H9 (cell line): ENCODE measurements at regions not wholly inside any gene's neighbourhood (a gene's known extent, or its start where the extent isn't known, plus 50 kb on each side); places are given as distances from the start of the nearest gene placed in this dataset.

Experiments
- DNase-seq: peaks from one replicate; pipeline ENCODE4 v3.0.0-alpha.2; 2017
- H2AFZ ChIP-seq: one replicate; pipeline ENCODE4 v1.6.1; 2013; ENCODE audit warnings: mild to moderate bottlenecking, low read length, control low read depth, moderate library complexity
- H2AK5ac ChIP-seq: 2 replicates; pipeline ENCODE4 v1.6.1; 2013; ENCODE audit warnings: low read length, control low read depth, mixed read lengths; ENCODE audit not compliant: insufficient read length
- H2BK120ac ChIP-seq: one replicate; pipeline ENCODE4 v1.6.1; 2013; ENCODE audit warnings: low read depth, mild to moderate bottlenecking, low read length, control low read depth, inconsistent platforms; ENCODE audit not compliant: poor library complexity, severe bottlenecking
- H2BK12ac ChIP-seq: 2 replicates; pipeline ENCODE4 v1.6.1; 2013; ENCODE audit warnings: low read length, control low read depth, mixed read lengths, low read depth; ENCODE audit not compliant: insufficient read length
- H2BK15ac ChIP-seq: 2 replicates; pipeline ENCODE4 v1.6.1; 2013; ENCODE audit warnings: low read depth, low read length, control low read depth
- H2BK20ac ChIP-seq: one replicate; pipeline ENCODE4 v1.6.1; 2013; ENCODE audit warnings: low read depth, mild to moderate bottlenecking, low read length, control low read depth, inconsistent platforms; ENCODE audit not compliant: poor library complexity, severe bottlenecking
- H2BK5ac ChIP-seq: 2 replicates; pipeline ENCODE4 v1.6.1; 2013; ENCODE audit warnings: low read length, control low read depth, mixed read lengths; ENCODE audit not compliant: insufficient read length
- H3K14ac ChIP-seq: 2 replicates; pipeline ENCODE4 v1.6.1; 2013; ENCODE audit warnings: low read length, control low read depth; ENCODE audit not compliant: insufficient read depth
- H3K18ac ChIP-seq: 2 replicates; pipeline ENCODE4 v1.6.1; 2013; ENCODE audit warnings: low read depth, mild to moderate bottlenecking, mixed read lengths, low read length, control low read depth; ENCODE audit not compliant: insufficient read length
- H3K23ac ChIP-seq: 2 replicates; pipeline ENCODE4 v1.6.1; 2013; ENCODE audit warnings: low read length, control low read depth, mixed read lengths, low read depth; ENCODE audit not compliant: insufficient read length
- H3K23me2 ChIP-seq: 2 replicates; pipeline ENCODE4 v1.6.1; 2013; ENCODE audit warnings: low read depth, mild to moderate bottlenecking, mixed read lengths, low read length, control low read depth; ENCODE audit not compliant: insufficient read length, poor library complexity, severe bottlenecking
- H3K27ac ChIP-seq: 2 replicates; pipeline ENCODE4 v1.5.1; 2013; ENCODE audit warnings: low read length, control low read depth, mixed read lengths, low read depth; ENCODE audit not compliant: insufficient read length
- H3K27me3 ChIP-seq: 2 replicates; pipeline ENCODE4 v1.6.1; 2013; ENCODE audit warnings: low read length, control low read depth, inconsistent platforms; ENCODE audit not compliant: insufficient read depth
- H3K4ac ChIP-seq: 2 replicates; pipeline ENCODE4 v1.6.1; 2013; ENCODE audit warnings: low read depth, mild to moderate bottlenecking, control low read depth, inconsistent platforms, low read length, moderate library complexity
- H3K4me1 ChIP-seq: 2 replicates; pipeline ENCODE4 v1.6.1; 2013; ENCODE audit warnings: low read length, control low read depth, inconsistent platforms; ENCODE audit not compliant: insufficient read depth
- H3K4me2 ChIP-seq: 2 replicates; pipeline ENCODE4 v1.6.1; 2013; ENCODE audit warnings: low read length, control low read depth, mixed read lengths; ENCODE audit not compliant: insufficient read length, insufficient read depth
- H3K56ac ChIP-seq: 2 replicates; pipeline ENCODE4 v1.6.1; 2013; ENCODE audit warnings: low read depth, mild to moderate bottlenecking, mixed read lengths, low read length, control low read depth; ENCODE audit not compliant: insufficient read length
- H3K79me1 ChIP-seq: 2 replicates; pipeline ENCODE4 v1.6.1; 2013; ENCODE audit warnings: low read depth, mild to moderate bottlenecking, moderate library complexity, low read length, control low read depth, inconsistent platforms; ENCODE audit not compliant: insufficient read depth, poor library complexity, severe bottlenecking
- H3K79me2 ChIP-seq: 2 replicates; pipeline ENCODE4 v1.6.1; 2013; ENCODE audit warnings: low read length, control low read depth, inconsistent platforms; ENCODE audit not compliant: insufficient read depth
- H3K9ac ChIP-seq: 2 replicates; pipeline ENCODE4 v1.6.1; 2013; ENCODE audit warnings: low read length, control low read depth, mixed read lengths; ENCODE audit not compliant: insufficient read length; ENCODE audit errors: extremely low read depth
- H3K9me3 ChIP-seq: one replicate; pipeline ENCODE4 v1.6.1; 2013; ENCODE audit warnings: low read depth, low read length, inconsistent platforms; ENCODE audit not compliant: control insufficient read depth
- H3T11ph ChIP-seq: one replicate; pipeline ENCODE4 v1.6.1; 2013; ENCODE audit warnings: mild to moderate bottlenecking, low read length, control low read depth, inconsistent platforms
- H4K20me1 ChIP-seq: one replicate; pipeline ENCODE4 v1.6.1; 2013; ENCODE audit not compliant: control insufficient read depth, insufficient read length, insufficient read depth
- H4K5ac ChIP-seq: 2 replicates; pipeline ENCODE4 v1.6.1; 2013; ENCODE audit warnings: low read depth, mild to moderate bottlenecking, mixed read lengths, low read length, control low read depth; ENCODE audit not compliant: insufficient read length
- H4K8ac ChIP-seq: replicated peaks from 2 replicates; pipeline ENCODE4 v1.6.1; 2013; ENCODE audit warnings: low read length, control low read depth, mixed read lengths, low read depth; ENCODE audit not compliant: insufficient read length
- H4K91ac ChIP-seq: 2 replicates; pipeline ENCODE4 v1.6.1; 2013; ENCODE audit warnings: low read depth, mild to moderate bottlenecking, moderate library complexity, mixed read lengths, low read length, control low read depth; ENCODE audit not compliant: insufficient read length
- H3K27ac Mint-ChIP-seq, 3 experiments: 2 replicates in 2 of 3; 3 replicates in 1 of 3; pipeline ENCODE4 v1.8.0; 2020 to 2021; ENCODE audit warnings: mixed read lengths in 3 of 3, mild to moderate bottlenecking in 1 of 3, moderate library complexity in 1 of 3
- H3K27me3 Mint-ChIP-seq: 2 replicates; pipeline ENCODE4 v1.8.0; 2021; ENCODE audit warnings: low read depth, mild to moderate bottlenecking, moderate library complexity, mixed read lengths
- H3K36me3 Mint-ChIP-seq, 3 experiments: 2 replicates in 2 of 3; 3 replicates in 1 of 3; pipeline ENCODE4 v1.8.0; 2020 to 2021; ENCODE audit warnings: low read depth in 3 of 3, mixed read lengths in 3 of 3; ENCODE audit not compliant: insufficient read depth in 1 of 3
- H3K4me1 Mint-ChIP-seq, 2 experiments: 2 replicates each; pipeline ENCODE4 v1.8.0; 2020; ENCODE audit warnings: mixed read lengths in 2 of 2
- H3K4me3 Mint-ChIP-seq, 2 experiments: 2 replicates in 1 of 2; 3 replicates in 1 of 2; pipeline ENCODE4 v1.8.0; 2020 to 2021; ENCODE audit warnings: mild to moderate bottlenecking in 2 of 2, mixed read lengths in 2 of 2, moderate library complexity in 1 of 2
- H3K9me3 Mint-ChIP-seq, 2 experiments: 2 replicates in 1 of 2; 3 replicates in 1 of 2; pipeline ENCODE4 v1.8.0; 2020; ENCODE audit warnings: mild to moderate bottlenecking in 2 of 2, mixed read lengths in 2 of 2, moderate library complexity in 1 of 2
- CTCF ChIP-seq: fragments of 200-600 bp; sonication (generic); conservative IDR thresholded peaks from 3 replicates; pipeline ENCODE4 v1.8.0; 2021; ENCODE audit warnings: antibody characterized with exemption, mild to moderate bottlenecking
- WGBS: extraction: QIAGEN DNeasy Blood & Tissue Kit; methylation state at CpG from one replicate; pipeline ENCODE4 v1.1.7; 2013; ENCODE audit warnings: missing lambda C conversion rate, low lambda C conversion rate, mixed read lengths; ENCODE audit not compliant: insufficient read length; ENCODE audit errors: extremely low coverage; 5-methylcytosine and 5-hydroxymethylcytosine counted together

DNA sequence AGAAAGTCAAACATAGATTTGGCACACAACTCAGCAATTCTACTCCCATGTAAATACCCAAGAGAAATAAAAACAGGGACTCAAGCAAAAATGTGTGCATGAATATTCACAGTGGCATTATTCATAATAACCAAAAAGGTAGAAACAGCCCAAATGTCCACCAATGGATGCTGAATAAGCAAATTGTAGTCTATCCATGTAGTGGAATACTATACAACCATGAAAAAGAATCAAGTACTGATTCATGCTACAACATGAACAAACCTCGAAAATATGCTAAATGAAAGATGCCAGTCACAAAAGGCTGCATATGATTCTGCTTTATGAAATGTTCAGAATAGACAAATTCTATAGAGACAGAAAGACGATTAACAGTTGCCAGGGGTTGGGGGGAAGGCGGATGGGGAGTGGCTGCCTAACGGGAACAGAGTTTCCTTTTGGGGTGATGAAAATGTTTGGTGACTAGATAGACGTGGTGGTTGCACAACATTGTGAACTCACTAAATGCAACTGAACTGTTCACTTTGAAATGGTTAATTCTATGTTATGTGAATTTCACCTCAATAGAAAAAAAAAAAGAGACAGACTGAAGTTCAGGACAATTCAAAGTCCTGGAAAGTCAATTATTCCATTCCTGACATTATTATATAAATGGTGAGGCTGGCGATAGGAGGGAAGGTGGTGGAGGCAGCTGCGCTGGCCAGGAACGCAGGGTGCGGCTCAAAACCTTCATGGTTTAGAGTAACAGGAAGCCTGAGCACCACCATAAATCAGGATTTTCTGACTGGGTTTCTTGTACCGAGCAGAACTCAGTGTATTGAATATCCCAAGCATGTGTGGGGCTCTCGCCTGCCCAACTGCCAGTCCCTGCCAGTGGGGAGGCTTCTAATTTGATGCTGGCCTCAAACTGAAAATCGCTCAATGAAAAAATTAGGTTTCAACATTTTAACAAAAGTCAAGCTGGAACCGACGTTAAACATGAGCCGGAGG lies 300.9 kb downstream of the C16orf95 start:
- Histone ChIP-seq H3K4ac (no peak overlapping the region), H4K91ac (no peak overlapping the region), H2BK12ac (no peak overlapping the region), H3K56ac (no peak overlapping the region), H3K18ac (no peak overlapping the region), H2BK20ac (no peak overlapping the region), H2AFZ (no peak overlapping the region), H3K23ac (no peak overlapping the region), H4K8ac (no peak overlapping the region), H3K27ac (no peak overlapping the region), H2BK120ac (no peak overlapping the region), H4K20me1 (no peaks in the 10 kb centered on the region), H2BK5ac (no peak overlapping the region), H3K79me1 (no peaks in the 10 kb centered on the region), H4K5ac (no peak overlapping the region), H3K79me2 (no peaks in the 10 kb centered on the region), H2AK5ac (no peak overlapping the region), H3K4me1 (peaks cover 2% of the 10 kb centered on the region; the same call in 1 of the 2 replicates), H3T11ph (no peak overlapping the region), H3K4me2 (no peak overlapping the region), H3K9ac (no peak overlapping the region), H3K27me3 (no peaks in the 10 kb centered on the region), H2BK15ac (no peak overlapping the region), H3K14ac (no peak overlapping the region), H3K23me2 (no peaks in the 10 kb centered on the region), H3K9me3 (no peaks in the 10 kb centered on the region)
- Mint-ChIP-seq H3K4me3 (no peak overlapping the region), H3K36me3 (no peaks in the 10 kb centered on the region), H3K27ac (no peak overlapping the region), H3K4me1 (peaks cover 4 to 8% of the 10 kb centered on the region in 2 experiments; a peak in 3 of 4 replicates), H3K27me3 (peaks cover 1% of the 10 kb centered on the region), H3K9me3 (0 out of 5 replicates have a peak, but pooled peaks cover 0 to 3% of the 10 kb centered on the region in 2 experiments)
- no peak for DNase-seq
- TF ChIP-seq CTCF = no peak
- WGBS = no CpG with 5 or more reads among the region's 15 CpGs
